H1 (cell line): ENCODE measurements at regions not wholly inside any gene's neighbourhood (a gene's known extent, or its start where the extent isn't known, plus 50 kb on each side); places are given as distances from the start of the nearest gene placed in this dataset.

Experiments
- CTCF ChIA-PET: fragments of 300-600 bp; sonication (Branson Sonifier 250); formaldehyde crosslinking; loops from one replicate; lab custom pipeline; 2021; ENCODE audit not compliant: partially characterized antibody; lab: Charles Lee
- POLR2A ChIA-PET: fragments of 300-600 bp; sonication (Branson Sonifier 250); formaldehyde crosslinking; loops from one replicate; lab custom pipeline; 2021; ENCODE audit warnings: inconsistent platforms; ENCODE audit not compliant: partially characterized antibody; lab: Charles Lee
- DNase-seq, 2 experiments: peaks; one replicate each; pipeline versions ENCODE4 v3.0.0 to v3.0.0-alpha.2; 2010 to 2022; ENCODE audit warnings: low spot score in 2 of 2, low read depth in 1 of 2, mixed read lengths in 1 of 2
- FAIRE-seq: peaks from 2 replicates; lab custom pipeline; 2011; peaks lifted over from hg19 to GRCh38; lab: Jason Lieb, UNC
- H2AFZ ChIP-seq: 2 replicates; pipeline ENCODE4 v1.8.1; 2012; ENCODE audit warnings: low read length, inconsistent platforms
- H2AK5ac ChIP-seq: 2 replicates; pipeline ENCODE4 v1.6.1; 2013; ENCODE audit warnings: low read depth, low read length
- H2BK120ac ChIP-seq: replicated peaks from 2 replicates; pipeline ENCODE3; 2013; ENCODE audit warnings: low read depth, low read length, inconsistent platforms
- H2BK12ac ChIP-seq: 2 replicates; pipeline ENCODE4 v1.6.1; 2013; ENCODE audit warnings: low read depth, low read length
- H2BK15ac ChIP-seq: 2 replicates; pipeline ENCODE4 v1.6.1; 2013; ENCODE audit warnings: low read length
- H2BK20ac ChIP-seq: 2 replicates; pipeline ENCODE4 v1.6.1; 2013; ENCODE audit warnings: low read length
- H2BK5ac ChIP-seq: 2 replicates; pipeline ENCODE4 v1.6.1; 2013; ENCODE audit warnings: low read depth, low read length
- H3K14ac ChIP-seq: 2 replicates; pipeline ENCODE4 v1.6.1; 2013; ENCODE audit warnings: inconsistent platforms; ENCODE audit not compliant: insufficient read length
- H3K18ac ChIP-seq: 2 replicates; pipeline ENCODE4 v1.6.1; 2013; ENCODE audit warnings: low read length; ENCODE audit errors: extremely low read depth
- H3K23ac ChIP-seq: 2 replicates; pipeline ENCODE4 v1.6.1; 2013; ENCODE audit warnings: inconsistent platforms; ENCODE audit not compliant: insufficient read length
- H3K23me2 ChIP-seq: 2 replicates; pipeline ENCODE4 v1.6.1; 2013; ENCODE audit warnings: low read depth, low read length
- H3K27ac ChIP-seq: 2 replicates; pipeline ENCODE4 v1.6.1; 2011; ENCODE audit warnings: low read depth, low read length, inconsistent platforms
- H3K27me3 ChIP-seq, 4 experiments: replicated peaks in 1 of 4; 1 replicate in 1 of 4; 2 replicates in 3 of 4; pipeline versions ENCODE4 v1.6.1 to v1.8.1; 2011 to 2013; ENCODE audit warnings: low read length in 3 of 4, mild to moderate bottlenecking in 3 of 4, inconsistent platforms in 2 of 4, mixed read lengths in 2 of 4, moderate library complexity in 1 of 4; ENCODE audit not compliant: control insufficient read depth in 3 of 4, insufficient read depth in 3 of 4; ENCODE audit errors: extremely low read depth in 1 of 4
- H3K36me3 ChIP-seq, 4 experiments: 2 replicates each; pipeline versions ENCODE4 v1.6.1 to v1.8.1; 2011 to 2013; ENCODE audit warnings: mild to moderate bottlenecking in 4 of 4, low read length in 3 of 4, moderate library complexity in 2 of 4, control low read depth in 1 of 4, inconsistent platforms in 1 of 4; ENCODE audit not compliant: insufficient read depth in 4 of 4, control insufficient read depth in 2 of 4
- H3K4ac ChIP-seq: replicated peaks from 2 replicates; pipeline ENCODE3; 2013; ENCODE audit warnings: low read length, low read depth, mixed read lengths, inconsistent platforms; ENCODE audit not compliant: insufficient read length
- H3K4me1 ChIP-seq, 4 experiments: replicated peaks in 1 of 4; 1 replicate in 1 of 4; 2 replicates in 3 of 4; pipeline versions ENCODE4 v1.6.1 to v1.8.1; 2011 to 2013; ENCODE audit warnings: low read length in 3 of 4, inconsistent platforms in 2 of 4, mixed read lengths in 1 of 4; ENCODE audit not compliant: insufficient read depth in 4 of 4, control insufficient read depth in 3 of 4
- H3K4me2 ChIP-seq, 2 experiments: 2 replicates each; pipeline versions ENCODE4 v1.6.1 to v1.8.1; 2011 to 2013; ENCODE audit warnings: low read depth in 2 of 2, low read length in 2 of 2, control low read depth in 1 of 2, inconsistent platforms in 1 of 2, mild to moderate bottlenecking in 1 of 2; ENCODE audit not compliant: insufficient read depth in 1 of 2
- H3K4me3 ChIP-seq, 4 experiments: fragments of 200-600, 300-600 bp in 1 of 4; sonication (generic), shearing (Covaris generic), sonication (Bioruptor Twin) in 1 of 4; 2 replicates each; pipeline versions ENCODE4 v1.5.1 to v1.8.1; 2011 to 2016; ENCODE audit warnings: low read length in 4 of 4, low read depth in 3 of 4, control low read depth in 2 of 4, inconsistent platforms in 2 of 4, mild to moderate bottlenecking in 2 of 4, mixed read lengths in 1 of 4, moderate library complexity in 1 of 4; ENCODE audit not compliant: insufficient read depth in 2 of 4; ENCODE audit errors: extremely low read depth in 1 of 4
- H3K56ac ChIP-seq: replicated peaks from 2 replicates; pipeline ENCODE3; 2013; ENCODE audit warnings: low read depth, mild to moderate bottlenecking, mixed read lengths, low read length, inconsistent platforms; ENCODE audit not compliant: insufficient read length
- H3K79me1 ChIP-seq: 2 replicates; pipeline ENCODE4 v1.6.1; 2013; ENCODE audit warnings: low read depth, low read length, control low read depth
- H3K79me2 ChIP-seq, 2 experiments: 2 replicates each; pipeline versions ENCODE4 v1.6.1 to v1.8.1; 2012 to 2013; ENCODE audit warnings: low read length in 2 of 2, mild to moderate bottlenecking in 2 of 2, inconsistent platforms in 1 of 2; ENCODE audit not compliant: insufficient read depth in 2 of 2, control insufficient read depth in 1 of 2
- H3K9ac ChIP-seq, 4 experiments: replicated peaks in 1 of 4; 1 replicate in 1 of 4; 2 replicates in 3 of 4; pipeline versions ENCODE4 v1.6.1 to v1.8.1; 2011 to 2013; ENCODE audit warnings: low read depth in 3 of 4, low read length in 3 of 4, control low read depth in 2 of 4, mild to moderate bottlenecking in 2 of 4, moderate library complexity in 2 of 4, inconsistent platforms in 1 of 4; ENCODE audit errors: extremely low read depth in 1 of 4
- H3K9me3 ChIP-seq, 2 experiments: 2 replicates each; pipeline versions ENCODE4 v1.6.1 to v1.8.1; 2012 to 2013; ENCODE audit warnings: mild to moderate bottlenecking in 2 of 2, moderate library complexity in 2 of 2, control low read depth in 1 of 2, inconsistent platforms in 1 of 2, low read depth in 1 of 2, low read length in 1 of 2, mixed read lengths in 1 of 2; ENCODE audit not compliant: insufficient read depth in 2 of 2
- H4K20me1 ChIP-seq, 2 experiments: replicated peaks in 1 of 2; 2 replicates each; pipeline versions ENCODE3 to v1.8.1; 2011 to 2013; ENCODE audit warnings: inconsistent platforms in 2 of 2, low read length in 2 of 2, mild to moderate bottlenecking in 1 of 2; ENCODE audit not compliant: insufficient read depth in 2 of 2, control insufficient read depth in 1 of 2
- H4K5ac ChIP-seq: 2 replicates; pipeline ENCODE4 v1.6.1; 2013; ENCODE audit warnings: low read length, low read depth, mixed read lengths, inconsistent platforms; ENCODE audit not compliant: insufficient read length
- H4K8ac ChIP-seq: 2 replicates; pipeline ENCODE4 v1.8.0; 2013; ENCODE audit warnings: mild to moderate bottlenecking, moderate library complexity, low read length, inconsistent platforms; ENCODE audit not compliant: insufficient read depth; ENCODE audit errors: extremely low read depth
- H4K91ac ChIP-seq: replicated peaks from 2 replicates; pipeline ENCODE3; 2013; ENCODE audit warnings: low read length, mixed read lengths, inconsistent platforms; ENCODE audit not compliant: insufficient read length
- BACH1 ChIP-seq: IDR thresholded peaks from 2 replicates; pipeline ENCODE4 v1.6.1; 2012; ENCODE audit warnings: low read length, improper control_type of control experiment
- GABPA ChIP-seq: IDR thresholded peaks from 2 replicates; pipeline ENCODE4 v1.6.1; 2011; ENCODE audit warnings: mild to moderate bottlenecking, low read length, moderate library complexity, borderline replicate concordance; ENCODE audit not compliant: insufficient read depth
- HDAC2 ChIP-seq, 2 experiments: fragments of 300-600 bp in 1 of 2; sonication (generic) in 1 of 2; IDR thresholded peaks; 2 replicates each; pipeline ENCODE4 v1.6.1; 2011 to 2012; ENCODE audit warnings: low read depth in 2 of 2, low read length in 2 of 2, mild to moderate bottlenecking in 2 of 2, moderate library complexity in 2 of 2, borderline replicate concordance in 1 of 2, inconsistent platforms in 1 of 2
- SIN3A ChIP-seq, 2 experiments: IDR thresholded peaks in 1 of 2; conservative IDR thresholded peaks in 1 of 2; 2 replicates each; pipeline ENCODE4 v1.6.1; 2011 to 2012; ENCODE audit warnings: low read length in 2 of 2, improper control_type of control experiment in 1 of 2, low read depth in 1 of 2, mild to moderate bottlenecking in 1 of 2
- SP1 ChIP-seq: IDR thresholded peaks from 2 replicates; pipeline ENCODE4 v1.6.1; 2011; ENCODE audit warnings: low read depth, low read length
- TCF12 ChIP-seq: IDR thresholded peaks from 2 replicates; pipeline ENCODE4 v1.6.1; 2011; ENCODE audit warnings: low read depth, mild to moderate bottlenecking, low read length

GRCh38 chr7:24388212-24388611, 104.2 kb downstream of the NPY start:
- Histone ChIP-seq H2BK15ac (no peak overlapping the region), H4K8ac (no peak overlapping the region), H3K9ac (no peak overlapping the region), H3K14ac (no peak overlapping the region), H2BK20ac (no peak overlapping the region), H3K27ac (no peak overlapping the region), H2BK120ac (no peak overlapping the region), H3K79me1 (peaks cover 4% of the 10 kb centered on the region; the same call in 1 of the 2 replicates), H3K79me2 (peaks cover 0 to 44% of the 10 kb centered on the region in 2 experiments; a peak in 2 of 4 replicates), H3K23me2 (peaks cover 3% of the 10 kb centered on the region), H3K18ac (no peak overlapping the region), H3K56ac (no peak overlapping the region), H3K4me1 (peaks cover 1 to 20% (median 11%) of the 10 kb centered on the region in 4 experiments; a peak in 5 of 7 replicates), H3K4me3 (no peak overlapping the region), H2AFZ (no peak overlapping the region), H3K36me3 (peaks cover 0 to 4% (median 0%) of the 10 kb centered on the region in 4 experiments; a peak in 2 of 8 replicates), H2AK5ac (no peak overlapping the region), H4K91ac (no peak overlapping the region), H3K23ac (no peak overlapping the region), H3K9me3 (peaks cover 0 to 1% of the 10 kb centered on the region in 2 experiments; a peak in 1 of 4 replicates), H3K27me3 (no peaks in the 10 kb centered on the region), H3K4me2 (no peak overlapping the region), H2BK5ac (no peak overlapping the region), H3K4ac (no peak overlapping the region), H4K5ac (no peak overlapping the region), H2BK12ac (no peak overlapping the region), H4K20me1 (no peaks in the 10 kb centered on the region)
- FAIRE-seq (no peak), DNase-seq (no peak)
- TF ChIP-seq BACH1 (no peak), SP1 (no peak), TCF12 (no peak), GABPA (no peak), HDAC2 (IDR thresholded peaks at IDR 0.05; ENCODE audit: borderline replicate concordance in 1 of 2, low read depth in 2 of 2, low read length in 2 of 2) (no peak), SIN3A (conservative IDR thresholded peaks at IDR 0.05 in 1 of 2, IDR thresholded peaks at IDR 0.05 in 1 of 2; ENCODE audit: low read depth in 1 of 2, low read length in 2 of 2) (no peak)
- CTCF ChIA-PET = interaction anchor here (0.6 to 1.4 kb wide), 5 partner anchors 14 to 526 kb away, joined by 3 to 4 read pairs (median 3); no protein-coding TSS in a partner anchor
- POLR2A ChIA-PET = interaction anchor here (0.6 to 1.6 kb wide), 5 partner anchors 11 to 96 kb away, joined by 3 to 8 read pairs (median 5); no protein-coding TSS in a partner anchor
